ENCODE measurements at regions not wholly inside any gene's neighbourhood (a gene's known extent, or its start where the extent isn't known, plus 50 kb on each side); places are given as distances from the start of the nearest gene placed in this dataset.

DNA sequence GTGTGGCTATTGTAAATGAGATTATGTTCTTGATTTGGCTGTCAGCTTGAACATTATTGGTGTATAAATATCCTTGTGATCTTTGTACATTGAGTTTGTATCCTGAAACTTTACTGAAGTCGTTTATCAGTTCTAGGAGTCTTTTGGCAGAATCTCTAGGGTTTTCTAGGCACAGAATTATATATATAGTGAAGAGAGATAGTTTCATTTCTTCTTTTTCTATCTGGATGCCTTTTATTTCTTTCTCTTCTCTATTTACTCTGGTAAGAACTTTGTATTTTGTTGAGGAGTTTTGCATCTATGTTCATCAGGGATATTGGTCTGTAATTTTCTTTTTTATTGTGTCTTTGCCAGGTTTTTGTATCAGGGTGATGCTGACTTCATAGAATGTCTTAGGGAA, 589.2 kb upstream of the MAN1A1 start:
- H2BK5ac ChIP-seq (ENCODE audit: low read depth, low read length), result no peak overlapping the region
- no peak overlapping the region for H3K14ac ChIP-seq (ENCODE audit: insufficient read length)
- no peak overlapping the region for H2BK120ac ChIP-seq (replicated peaks; ENCODE audit: low read depth, low read length)
- H4K91ac ChIP-seq (replicated peaks; ENCODE audit: insufficient read length, low read length), result no peak overlapping the region
- H3K36me3 ChIP-seq (ENCODE audit: control insufficient read depth in 2 of 4, insufficient read depth in 4 of 4, low read length in 3 of 4), result no peaks in the 10 kb centered on the region
- H2BK20ac ChIP-seq (ENCODE audit: low read length), result no peak overlapping the region
- H3K56ac ChIP-seq (replicated peaks; ENCODE audit: insufficient read length, low read depth, low read length), result no peak overlapping the region
- no peaks in the 10 kb centered on the region for H3K27me3 ChIP-seq (replicated peaks in 1 of 4; ENCODE audit: control insufficient read depth in 3 of 4, extremely low read depth in 1 of 4, insufficient read depth in 3 of 4, low read length in 3 of 4)
- H2BK15ac ChIP-seq (ENCODE audit: low read length), result no peak overlapping the region
- ChIA-PET POLR2A (ENCODE audit: partially characterized antibody) (no interaction called here), CTCF (ENCODE audit: partially characterized antibody) (no interaction called here)
- no peak overlapping the region for H2AFZ ChIP-seq (ENCODE audit: low read length)
- H3K4me2 ChIP-seq (ENCODE audit: insufficient read depth in 1 of 2, low read depth in 2 of 2, low read length in 2 of 2), result no peak overlapping the region
- H3K4ac ChIP-seq (replicated peaks; ENCODE audit: insufficient read length, low read depth, low read length), result no peak overlapping the region
- H4K5ac ChIP-seq (ENCODE audit: insufficient read length, low read depth, low read length), result no peak overlapping the region
- FAIRE-seq (no peak), DNase-seq (ENCODE audit: low read depth in 1 of 2, low spot score in 2 of 2) (no peak)
- no peak overlapping the region for H3K23ac ChIP-seq (ENCODE audit: insufficient read length)
- no peak overlapping the region for H4K8ac ChIP-seq (ENCODE audit: extremely low read depth, insufficient read depth, low read length)
- no peaks in the 10 kb centered on the region; the same call in 1 of the 2 replicates for H3K79me1 ChIP-seq (ENCODE audit: low read depth, low read length)
- no peak overlapping the region for H3K18ac ChIP-seq (ENCODE audit: extremely low read depth, low read length)
- no peaks in the 10 kb centered on the region for H3K4me1 ChIP-seq (replicated peaks in 1 of 4; ENCODE audit: control insufficient read depth in 3 of 4, insufficient read depth in 4 of 4, low read length in 3 of 4)
- H3K9me3 ChIP-seq (ENCODE audit: insufficient read depth in 2 of 2, low read depth in 1 of 2, low read length in 1 of 2), result no peaks in the 10 kb centered on the region
- no peak overlapping the region for H3K27ac ChIP-seq (ENCODE audit: low read depth, low read length)
- H3K79me2 ChIP-seq (ENCODE audit: control insufficient read depth in 1 of 2, insufficient read depth in 2 of 2, low read length in 2 of 2), result no peaks in the 10 kb centered on the region
- no peak overlapping the region for H3K9ac ChIP-seq (replicated peaks in 1 of 4; ENCODE audit: extremely low read depth in 1 of 4, low read depth in 3 of 4, low read length in 3 of 4)
- H2BK12ac ChIP-seq (ENCODE audit: low read depth, low read length), result no peak overlapping the region
- H2AK5ac ChIP-seq (ENCODE audit: low read depth, low read length), result no peak overlapping the region
- 81% methylated on average over 1 of the region's 1 CpG; no CpG with 5 or more reads in 1 of the 2 experiments for WGBS, 2 experiments (ENCODE audit: extremely low coverage in 1 of 2, insufficient coverage in 1 of 2, insufficient read length in 1 of 2, insufficient replicate concordance in 2 of 2, low coverage in 1 of 2, low lambda C conversion rate in 2 of 2, missing lambda C conversion rate in 1 of 2)
- H4K20me1 ChIP-seq (replicated peaks in 1 of 2; ENCODE audit: control insufficient read depth in 1 of 2, insufficient read depth in 2 of 2, low read length in 2 of 2), result no peaks in the 10 kb centered on the region
- H3K4me3 ChIP-seq (ENCODE audit: extremely low read depth in 1 of 4, insufficient read depth in 2 of 4, low read depth in 3 of 4, low read length in 4 of 4), result no peak overlapping the region
- H3K23me2 ChIP-seq (ENCODE audit: low read depth, low read length), result no peaks in the 10 kb centered on the region
- TF ChIP-seq CREB1 (IDR thresholded peaks at IDR 0.05) (no peak), CHD2 (IDR thresholded peaks at IDR 0.05; ENCODE audit: low read length) (no peak), CBX5 (IDR thresholded peaks at IDR 0.05; ENCODE audit: low read depth, low read length) (no peak), NANOG (IDR thresholded peaks at IDR 0.05; ENCODE audit: insufficient read depth, low read depth, low read length, poor library complexity, severe bottlenecking) (no peak)
